OCI-LY1 (cell line): ENCODE measurements at regions not wholly inside any gene's neighbourhood (a gene's known extent, or its start where the extent isn't known, plus 50 kb on each side); places are given as distances from the start of the nearest gene placed in this dataset.

Experiments
- CTCF ChIP-seq: fragments of 200-600 bp; sonication (generic), shearing (Covaris generic); IDR thresholded peaks from 2 replicates; pipeline ENCODE4 v1.5.1; 2017; ENCODE audit warnings: mild to moderate bottlenecking, antibody characterized with exemption, low read length, moderate library complexity, mixed read lengths
- EZH2 ChIP-seq: fragments of 200-600 bp; sonication (generic), shearing (Covaris generic); IDR thresholded peaks from 2 replicates; pipeline ENCODE4 v1.8.0; 2017; ENCODE audit warnings: borderline replicate concordance, mixed run types, mild to moderate bottlenecking, antibody characterized with exemption, low read length, moderate library complexity, mixed read lengths

DNA sequence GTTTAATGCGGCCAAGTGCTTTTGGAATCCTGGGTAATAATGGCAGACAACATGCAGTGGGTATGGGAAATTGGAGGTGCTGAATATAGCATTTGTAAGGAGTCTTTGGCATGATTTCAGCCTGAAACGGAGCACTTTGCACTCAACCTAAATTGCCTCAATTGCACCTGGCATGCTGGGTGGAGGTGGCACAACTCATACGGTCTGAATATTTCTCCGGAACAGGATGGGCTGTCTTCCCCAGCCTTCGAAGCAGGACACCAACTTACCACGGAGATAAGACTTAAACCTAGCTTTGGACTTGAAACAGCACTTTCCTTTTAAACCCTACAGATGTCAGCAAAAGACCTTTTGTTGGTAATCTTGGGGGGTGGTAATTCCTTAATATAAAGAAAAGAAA lies 153.7 kb upstream of the SRRM4 start:
- TF ChIP-seq CTCF, result no peak
- TF ChIP-seq EZH2, result no peak
